IMR-90 (cell line): ENCODE measurements at regions not wholly inside any gene's neighbourhood (a gene's known extent, or its start where the extent isn't known, plus 50 kb on each side); places are given as distances from the start of the nearest gene placed in this dataset.

Experiments
- ATAC-seq: fragments of 200-7000 bp; cut with Tn5 transposase; 2 replicates; pipeline ENCODE4 v1.9.1; 2020; ENCODE audit warnings: low read depth, mild to moderate bottlenecking, moderate library complexity
- BruUV-seq: library from RNA; stranded (reverse); fragments of 400-500 nt; replicated peaks from 2 replicates; lab custom pipeline; 2021; lab: Mats Ljungman, UMichigan
- CTCF ChIA-PET: fragments of 300-600 bp; formaldehyde crosslinking; extraction: SDS; loops from one replicate; lab custom pipeline; 2021; ENCODE audit warnings: antibody characterized with exemption; lab: Yijun Ruan, JAX
- POLR2A ChIA-PET: fragments of 300-600 bp; sonication (Branson Sonifier 250); formaldehyde crosslinking; loops from one replicate; lab custom pipeline; 2022; ENCODE audit warnings: antibody characterized with exemption; ENCODE audit not compliant: unreplicated experiment; lab: Charles Lee
- DNase-seq: peaks from one replicate; pipeline ENCODE4 v3.0.0; 2013
- H2AFZ ChIP-seq: replicated peaks from 2 replicates; pipeline ENCODE3; 2013; ENCODE audit warnings: low read length, mild to moderate bottlenecking; ENCODE audit not compliant: poor library complexity
- H2AK5ac ChIP-seq: 2 replicates; pipeline ENCODE4 v1.6.1; 2013; ENCODE audit warnings: low read depth, low read length, inconsistent platforms
- H2AK9ac ChIP-seq: replicated peaks from 2 replicates; pipeline ENCODE3; 2013; ENCODE audit warnings: mild to moderate bottlenecking, low read depth, low read length, moderate library complexity; ENCODE audit not compliant: poor library complexity
- H2BK120ac ChIP-seq: 2 replicates; pipeline ENCODE4 v1.6.1; 2013; ENCODE audit warnings: low read depth, low read length, inconsistent platforms
- H2BK15ac ChIP-seq: 3 replicates; pipeline ENCODE4 v1.6.1; 2013; ENCODE audit warnings: low read depth, low read length, inconsistent platforms
- H2BK20ac ChIP-seq: 2 replicates; pipeline ENCODE4 v1.6.1; 2013; ENCODE audit warnings: low read depth, mild to moderate bottlenecking, inconsistent platforms, low read length, moderate library complexity
- H2BK5ac ChIP-seq: 2 replicates; pipeline ENCODE4 v1.6.1; 2013; ENCODE audit warnings: mild to moderate bottlenecking, low read depth, low read length, inconsistent platforms; ENCODE audit not compliant: poor library complexity, severe bottlenecking
- H3K14ac ChIP-seq: replicated peaks from 2 replicates; pipeline ENCODE4 v1.6.1; 2013; ENCODE audit warnings: low read depth, low read length, inconsistent platforms
- H3K18ac ChIP-seq: 2 replicates; pipeline ENCODE4 v1.6.1; 2013; ENCODE audit warnings: low read depth, low read length, control low read depth
- H3K23ac ChIP-seq: 2 replicates; pipeline ENCODE4 v1.6.1; 2013; ENCODE audit warnings: low read depth, low read length, inconsistent platforms
- H3K27ac ChIP-seq: 2 replicates; pipeline ENCODE4 v1.5.1; 2013; ENCODE audit warnings: mild to moderate bottlenecking, control low read depth, low read length; ENCODE audit not compliant: insufficient read depth
- H3K27me3 ChIP-seq: 2 replicates; pipeline ENCODE4 v1.6.1; 2013; ENCODE audit warnings: low read length; ENCODE audit not compliant: control insufficient read depth, insufficient read depth
- H3K36me3 ChIP-seq: 2 replicates; pipeline ENCODE4 v1.6.1; 2013; ENCODE audit warnings: low read length, mixed read lengths; ENCODE audit not compliant: control insufficient read depth, insufficient read depth
- H3K4ac ChIP-seq: 2 replicates; pipeline ENCODE4 v1.6.1; 2013; ENCODE audit warnings: low read depth, low read length, inconsistent platforms
- H3K4me1 ChIP-seq: 2 replicates; pipeline ENCODE4 v1.6.1; 2013; ENCODE audit warnings: low read length, mixed read lengths; ENCODE audit not compliant: control insufficient read depth, insufficient read depth
- H3K4me2 ChIP-seq: 2 replicates; pipeline ENCODE4 v1.6.1; 2013; ENCODE audit warnings: low read depth, mild to moderate bottlenecking, control low read depth, low read length, moderate library complexity
- H3K4me3 ChIP-seq: 2 replicates; pipeline ENCODE4 v1.5.1; 2013; ENCODE audit warnings: low read depth, mild to moderate bottlenecking, control low read depth, low read length, moderate library complexity; ENCODE audit not compliant: insufficient read depth
- H3K56ac ChIP-seq: 2 replicates; pipeline ENCODE4 v1.6.1; 2013; ENCODE audit warnings: low read length, inconsistent platforms; ENCODE audit not compliant: insufficient read depth; ENCODE audit errors: extremely low read depth
- H3K79me1 ChIP-seq, 2 experiments: 2 replicates each; pipeline ENCODE4 v1.6.1; 2013; ENCODE audit warnings: low read length in 2 of 2, inconsistent platforms in 1 of 2, low read depth in 1 of 2
- H3K9ac ChIP-seq: 2 replicates; pipeline ENCODE4 v1.6.1; 2013; ENCODE audit warnings: low read depth, low read length, control low read depth
- H3K9me1 ChIP-seq: 2 replicates; pipeline ENCODE4 v1.6.1; 2013; ENCODE audit warnings: low read length, inconsistent platforms; ENCODE audit not compliant: insufficient read depth
- H3K9me3 ChIP-seq: 2 replicates; pipeline ENCODE4 v1.6.1; 2013; ENCODE audit warnings: low read length; ENCODE audit not compliant: control insufficient read depth, insufficient read depth
- H4K20me1 ChIP-seq: 2 replicates; pipeline ENCODE4 v1.6.1; 2013; ENCODE audit warnings: low read length, inconsistent platforms; ENCODE audit not compliant: insufficient read depth
- H4K5ac ChIP-seq: 2 replicates; pipeline ENCODE4 v1.6.1; 2013; ENCODE audit warnings: mild to moderate bottlenecking, low read depth, low read length, control low read depth
- H4K8ac ChIP-seq, 2 experiments: 2 replicates each; pipeline ENCODE4 v1.6.1; 2013; ENCODE audit warnings: low read depth in 2 of 2, low read length in 2 of 2, control low read depth in 1 of 2, inconsistent platforms in 1 of 2
- H4K91ac ChIP-seq: 2 replicates; pipeline ENCODE4 v1.6.1; 2013; ENCODE audit warnings: low read depth, low read length, inconsistent platforms; ENCODE audit not compliant: insufficient read depth
- CHD1 ChIP-seq: IDR thresholded peaks from 2 replicates; pipeline ENCODE4 v1.6.1; 2012; ENCODE audit warnings: low read depth, low read length, improper control_type of control experiment
- NFE2L2 ChIP-seq: fragments of 150-350 bp; IDR thresholded peaks from 2 replicates; pipeline ENCODE4 v1.6.1; 2016; ENCODE audit warnings: low read depth, mild to moderate bottlenecking, low read length
- POLR2A ChIP-seq: IDR thresholded peaks from 2 replicates; pipeline ENCODE4 v1.6.1; 2012; ENCODE audit warnings: mild to moderate bottlenecking, low read depth, low read length
- RCOR1 ChIP-seq: IDR thresholded peaks from 2 replicates; pipeline ENCODE4 v1.6.1; 2012; ENCODE audit warnings: mild to moderate bottlenecking, low read length, improper control_type of control experiment; ENCODE audit not compliant: insufficient replicate concordance
- WGBS, 2 experiments: methylation state at CpG; one replicate each; pipeline versions ENCODE4 v1.1.5 to v1.1.7; 2013; ENCODE audit warnings: missing lambda C conversion rate in 2 of 2; ENCODE audit not compliant: insufficient read length in 1 of 2; ENCODE audit errors: extremely low coverage in 2 of 2; 5-methylcytosine and 5-hydroxymethylcytosine counted together
- dilution Hi-C: fragments of 300-500 bp; cut with HindIII; formaldehyde crosslinking; loops from one replicate; pipeline ENCODE4 v1.14.3; 2018; ENCODE audit warnings: low sequenced_read_pairs; ENCODE audit not compliant: unreplicated experiment
- in situ Hi-C: fragments of 300-500 bp; cut with MboI; formaldehyde crosslinking; loops from 3 replicates; pipeline ENCODE4 v1.14.3; 2019; ENCODE audit warnings: low sequenced_read_pairs, inconsistent platforms, mixed read lengths
- intact Hi-C: fragments of 100-400 bp; cut with micrococcal nuclease; formaldehyde crosslinking; loops from 2 replicates; pipeline ENCODE4 v1.10.0; 2022
- TF ChIP-seq, protein P1 (sequence below): conservative IDR thresholded peaks from 2 replicates; pipeline ENCODE4 v1.5.1; 2012; ENCODE audit warnings: mild to moderate bottlenecking, low read depth, low read length, improper control_type of control experiment

DNA sequence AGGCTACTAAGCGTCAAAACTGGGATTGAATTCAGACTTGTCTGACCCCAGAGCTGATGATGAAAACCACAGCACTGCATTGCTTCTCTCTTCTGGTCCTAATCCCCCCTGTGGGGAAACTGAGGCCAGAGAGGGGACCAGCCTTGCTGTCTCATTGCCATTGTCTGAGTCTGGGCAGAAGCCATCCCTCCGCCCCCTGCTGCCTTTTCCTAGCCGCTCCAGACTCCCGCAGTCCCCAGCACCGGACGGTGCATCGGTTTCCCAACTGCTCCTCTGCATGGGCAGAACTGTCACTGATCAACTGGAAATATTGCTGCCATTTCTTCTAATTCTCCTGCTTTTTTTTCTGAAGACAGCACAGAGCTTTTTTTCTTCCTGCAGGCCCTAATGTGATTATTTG is 157.4 kb downstream of the ACTL8 start:
- dilution Hi-C loops, result no loop called here
- no peak for DNase-seq
- no peaks in the 10 kb centered on the region for H4K20me1 ChIP-seq
- 70% methylated on average over 7 of the region's 7 CpGs; no CpG with 5 or more reads in 1 of the 2 experiments for WGBS, 2 experiments
- no peak for ATAC-seq
- H2BK20ac ChIP-seq, result no peak overlapping the region
- no peak overlapping the region for H3K4ac ChIP-seq
- H3K27me3 ChIP-seq, result peaks cover 32% of the 10 kb centered on the region
- no peaks in the 10 kb centered on the region for H3K79me1 ChIP-seq
- H2AFZ ChIP-seq, result no peak overlapping the region
- H3K27ac ChIP-seq, result no peak overlapping the region
- no TSS peak for BruUV-seq
- no peaks in the 10 kb centered on the region for H3K9me3 ChIP-seq
- in situ Hi-C loops, result no loop called here
- intact Hi-C loops, result no loop called here
- no peak overlapping the region for H3K18ac ChIP-seq
- POLR2A ChIA-PET, result no interaction called here
- no peaks in the 10 kb centered on the region for H3K4me1 ChIP-seq
- H3K14ac ChIP-seq, result no peak overlapping the region
- H3K9ac ChIP-seq, result no peak overlapping the region
- no peak overlapping the region for H3K4me2 ChIP-seq
- H2AK5ac ChIP-seq, result no peak overlapping the region
- no peak overlapping the region for H4K5ac ChIP-seq
- H2BK15ac ChIP-seq, result no peak overlapping the region
- no peak overlapping the region for H3K23ac ChIP-seq
- no peak overlapping the region for H3K4me3 ChIP-seq
- H3K56ac ChIP-seq, result no peak overlapping the region
- no peaks in the 10 kb centered on the region for H3K9me1 ChIP-seq
- H4K91ac ChIP-seq, result no peak overlapping the region
- CTCF ChIA-PET, result no interaction called here
- no peak for TF ChIP-seq POLR2A
- TF ChIP-seq RCOR1, result no peak
- no peak for TF ChIP-seq CHD1
- no peak for TF ChIP-seq NFE2L2
- TF ChIP-seq, protein P1, sequence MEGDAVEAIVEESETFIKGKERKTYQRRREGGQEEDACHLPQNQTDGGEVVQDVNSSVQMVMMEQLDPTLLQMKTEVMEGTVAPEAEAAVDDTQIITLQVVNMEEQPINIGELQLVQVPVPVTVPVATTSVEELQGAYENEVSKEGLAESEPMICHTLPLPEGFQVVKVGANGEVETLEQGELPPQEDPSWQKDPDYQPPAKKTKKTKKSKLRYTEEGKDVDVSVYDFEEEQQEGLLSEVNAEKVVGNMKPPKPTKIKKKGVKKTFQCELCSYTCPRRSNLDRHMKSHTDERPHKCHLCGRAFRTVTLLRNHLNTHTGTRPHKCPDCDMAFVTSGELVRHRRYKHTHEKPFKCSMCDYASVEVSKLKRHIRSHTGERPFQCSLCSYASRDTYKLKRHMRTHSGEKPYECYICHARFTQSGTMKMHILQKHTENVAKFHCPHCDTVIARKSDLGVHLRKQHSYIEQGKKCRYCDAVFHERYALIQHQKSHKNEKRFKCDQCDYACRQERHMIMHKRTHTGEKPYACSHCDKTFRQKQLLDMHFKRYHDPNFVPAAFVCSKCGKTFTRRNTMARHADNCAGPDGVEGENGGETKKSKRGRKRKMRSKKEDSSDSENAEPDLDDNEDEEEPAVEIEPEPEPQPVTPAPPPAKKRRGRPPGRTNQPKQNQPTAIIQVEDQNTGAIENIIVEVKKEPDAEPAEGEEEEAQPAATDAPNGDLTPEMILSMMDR, result no peak
- no peaks in the 10 kb centered on the region for H3K36me3 ChIP-seq
- H2AK9ac ChIP-seq, result no peak overlapping the region
- H2BK5ac ChIP-seq, result no peak overlapping the region
- H2BK120ac ChIP-seq, result no peak overlapping the region
- H4K8ac ChIP-seq, result no peak overlapping the region
